GM19025 (cell line): ENCODE measurements at regions not wholly inside any gene's neighbourhood (a gene's known extent, or its start where the extent isn't known, plus 50 kb on each side); places are given as distances from the start of the nearest gene placed in this dataset.

Experiments used
- ATAC-seq: cut with Tn5 transposase; IDR thresholded peaks from one replicate; pipeline ENCODE4 v1.9.1; 2021; ENCODE audit warnings: mild to moderate bottlenecking, low read depth, moderate library complexity; ENCODE audit not compliant: unreplicated experiment

- no peak for ATAC-seq
Observed at GRCh38 chr18:56323673-56324072, 314.7 kb downstream of the TXNL1 start.

- no peak for ATAC-seq
Observed at GRCh38 chr18:56322406-56322805, 316.0 kb downstream of the TXNL1 start.

GRCh38 chr18:56321470-56321869, 316.9 kb downstream of the TXNL1 start:
- ATAC-seq, result no peak

GRCh38 chr18:56319953-56320352, 318.4 kb downstream of the TXNL1 start:
- no peak for ATAC-seq

- ATAC-seq, result no peak
Observed at GRCh38 chr18:56316727-56317126, 321.7 kb downstream of the TXNL1 start.

- no peak for ATAC-seq
Observed at GRCh38 chr18:56315363-56315762, 323.0 kb downstream of the TXNL1 start.

- no peak for ATAC-seq
Observed at GRCh38 chr18:56314396-56314795, 324.0 kb downstream of the TXNL1 start.

GRCh38 chr18:56312551-56313335, 325.6 kb downstream of the TXNL1 start:
- ATAC-seq, result no peak

GRCh38 chr18:56309104-56309503, 329.3 kb downstream of the TXNL1 start:
- ATAC-seq, result no peak

GRCh38 chr18:56307354-56308170, 330.8 kb downstream of the TXNL1 start:
- no peak for ATAC-seq

GRCh38 chr18:56306797-56307196, 331.6 kb downstream of the TXNL1 start:
- ATAC-seq, result no peak

- no peak for ATAC-seq
Observed at GRCh38 chr18:56305583-56305982, 332.8 kb downstream of the TXNL1 start.

GRCh38 chr18:56302156-56302555, 336.2 kb downstream of the TXNL1 start:
- ATAC-seq, result no peak

- ATAC-seq, result no peak
Observed at GRCh38 chr18:56299740-56300139, 338.7 kb downstream of the TXNL1 start.

GRCh38 chr18:56298935-56299334, 339.5 kb downstream of the TXNL1 start:
- ATAC-seq, result no peak

- no peak for ATAC-seq
Observed at GRCh38 chr18:56296381-56296780, 342.0 kb downstream of the TXNL1 start.

- no peak for ATAC-seq
Observed at GRCh38 chr18:56294484-56295183, 343.8 kb downstream of the TXNL1 start.

- no peak for ATAC-seq
Observed at GRCh38 chr18:56291294-56291693, 347.1 kb downstream of the TXNL1 start.

- no peak for ATAC-seq
Observed at GRCh38 chr18:56289381-56289780, 349.0 kb downstream of the TXNL1 start.

GRCh38 chr18:56286775-56287325, 351.5 kb downstream of the TXNL1 start:
- no peak for ATAC-seq
